Retinal pigment epithelial cell (primary cell): ENCODE measurements at regions not wholly inside any gene's neighbourhood (a gene's known extent, or its start where the extent isn't known, plus 50 kb on each side); places are given as distances from the start of the nearest gene placed in this dataset.

Experiments
- DNase-seq: peaks from one replicate; pipeline ENCODE4 v3.0.0-alpha.2; 2010; ENCODE audit warnings: low read depth
- H3K4me3 ChIP-seq: 2 replicates; pipeline ENCODE4 v1.5.1; 2011; ENCODE audit warnings: mild to moderate bottlenecking, low read length, control low read depth, moderate library complexity
- CTCF ChIP-seq: conservative IDR thresholded peaks from 2 replicates; pipeline ENCODE4 v1.5.1; 2011; ENCODE audit warnings: low read depth, low read length, control low read depth, inconsistent platforms

GRCh38 chr20:22823119-22823518 lies 212.0 kb upstream of the SSTR4 start:
- no peak for TF ChIP-seq CTCF
- DNase-seq: no peak
- H3K4me3 ChIP-seq: no peak overlapping the region

- H3K4me3 ChIP-seq: no peak overlapping the region
- TF ChIP-seq CTCF: no peak
- no peak for DNase-seq
Observed at GRCh38 chr20:22824077-22824476, 211.0 kb upstream of the SSTR4 start.

DNA sequence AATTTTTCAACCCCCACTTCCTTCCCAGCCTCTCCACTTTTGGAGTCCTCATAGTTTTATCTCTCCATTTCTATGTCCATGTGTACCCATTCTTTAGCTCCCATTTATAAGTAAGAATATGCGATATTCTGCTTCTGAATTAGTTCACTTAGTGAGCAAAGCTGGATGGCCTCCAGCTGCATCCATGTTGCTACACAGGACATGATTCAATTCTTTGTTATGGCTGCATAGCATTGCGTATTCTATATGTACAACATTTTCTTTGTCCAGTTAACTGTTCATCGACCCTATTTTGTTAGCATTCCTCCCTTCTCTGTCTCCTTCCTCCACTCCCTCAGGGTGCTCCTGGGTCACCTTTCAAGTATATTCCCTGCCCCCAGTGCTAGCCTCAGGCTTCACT lies 210.0 kb upstream of the SSTR4 start:
- no peak for TF ChIP-seq CTCF
- no peak overlapping the region for H3K4me3 ChIP-seq
- no peak for DNase-seq

DNA sequence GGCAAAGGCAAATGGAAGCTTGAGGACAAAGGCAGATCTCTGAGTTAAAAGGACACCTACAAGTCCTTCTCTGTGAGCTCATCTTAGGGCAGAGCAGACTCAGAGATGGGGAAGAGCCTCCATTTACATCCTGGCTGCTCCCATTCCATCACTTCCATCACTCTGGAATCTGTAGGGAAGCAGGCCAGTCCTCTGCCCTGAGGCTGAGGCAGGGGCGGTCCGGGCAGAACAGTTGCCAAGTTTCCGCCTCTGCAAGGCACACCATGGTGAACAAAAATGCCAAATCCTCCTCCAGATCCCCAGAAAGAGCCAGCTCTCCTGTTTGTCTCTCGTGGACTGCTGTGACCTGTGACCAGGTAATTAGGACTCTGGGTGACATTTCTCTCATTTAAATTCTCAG lies 209.6 kb upstream of the SSTR4 start:
- H3K4me3 ChIP-seq: no peak overlapping the region
- DNase-seq: no peak
- TF ChIP-seq CTCF: no peak

DNA sequence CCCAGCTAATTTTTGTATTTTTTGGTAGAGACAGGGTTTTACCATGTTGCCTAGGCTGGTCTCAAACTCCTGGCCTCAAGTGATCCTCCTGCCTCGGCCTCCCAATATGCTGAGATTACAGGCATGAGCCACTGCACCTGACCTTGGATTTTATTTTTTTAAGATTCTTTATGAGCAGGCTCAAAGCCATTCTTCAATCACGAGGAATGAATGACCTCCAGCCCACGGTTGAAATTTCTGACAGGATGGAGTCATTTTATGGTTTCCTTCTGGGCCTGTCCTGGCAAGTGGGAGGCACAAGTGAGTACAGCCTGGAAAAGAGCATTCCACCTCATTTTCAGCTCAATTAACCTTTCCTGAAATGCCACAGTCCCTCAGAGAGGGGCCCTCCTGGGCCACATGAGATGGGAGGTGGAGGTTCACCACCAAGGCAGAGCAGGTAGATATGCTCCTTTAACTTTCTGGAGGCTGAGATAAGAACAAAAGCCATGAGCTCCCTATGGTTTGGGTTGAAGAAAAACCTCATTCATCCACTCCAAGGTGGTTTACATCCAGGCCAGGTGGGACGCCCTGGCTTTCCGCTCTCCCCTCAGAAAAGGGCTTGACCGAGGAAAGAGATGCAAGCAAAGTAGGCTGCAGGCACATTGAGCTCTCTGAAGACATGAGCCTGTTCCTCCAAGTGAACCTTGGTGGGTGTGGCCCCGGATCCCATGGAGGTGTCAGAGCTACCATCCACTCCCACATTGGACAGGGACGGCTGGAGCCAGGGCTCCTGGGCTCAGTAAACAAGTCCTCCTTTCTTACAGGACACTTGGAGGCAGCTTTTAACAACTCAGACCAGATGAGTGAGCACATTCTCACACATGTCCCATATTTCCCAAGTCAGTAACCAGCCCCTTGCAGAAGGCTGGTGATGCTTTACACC lies 208.5 kb upstream of the SSTR4 start:
- DNase-seq: no peak
- TF ChIP-seq CTCF: no peak
- H3K4me3 ChIP-seq: no peak overlapping the region

- no peak overlapping the region for H3K4me3 ChIP-seq
- no peak for TF ChIP-seq CTCF
- DNase-seq: no peak
Observed at GRCh38 chr20:22827916-22828315, 207.2 kb upstream of the SSTR4 start.

DNA sequence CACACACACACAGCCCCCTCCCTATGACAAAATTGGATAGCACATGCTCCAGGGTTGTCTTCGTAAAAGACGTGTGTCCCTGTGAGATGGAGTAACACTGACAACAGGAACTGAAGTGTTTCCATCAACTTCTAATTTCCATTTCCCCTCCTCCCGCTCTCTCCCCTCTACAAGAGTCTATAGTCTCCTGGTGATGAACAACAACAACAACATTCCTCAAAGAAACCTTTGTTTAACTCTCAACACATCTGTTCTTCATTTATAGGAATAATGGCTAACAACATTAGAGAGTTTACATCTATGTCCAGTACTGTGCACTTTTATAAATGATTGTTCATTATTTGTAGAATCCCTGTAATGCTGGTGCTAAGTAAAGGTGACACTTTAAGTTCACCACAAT lies 205.8 kb upstream of the SSTR4 start:
- H3K4me3 ChIP-seq: no peak overlapping the region
- no peak for DNase-seq
- TF ChIP-seq CTCF: no peak
